ENCODE measurements at regions not wholly inside any gene's neighbourhood (a gene's known extent, or its start where the extent isn't known, plus 50 kb on each side); places are given as distances from the start of the nearest gene placed in this dataset.

DNA sequence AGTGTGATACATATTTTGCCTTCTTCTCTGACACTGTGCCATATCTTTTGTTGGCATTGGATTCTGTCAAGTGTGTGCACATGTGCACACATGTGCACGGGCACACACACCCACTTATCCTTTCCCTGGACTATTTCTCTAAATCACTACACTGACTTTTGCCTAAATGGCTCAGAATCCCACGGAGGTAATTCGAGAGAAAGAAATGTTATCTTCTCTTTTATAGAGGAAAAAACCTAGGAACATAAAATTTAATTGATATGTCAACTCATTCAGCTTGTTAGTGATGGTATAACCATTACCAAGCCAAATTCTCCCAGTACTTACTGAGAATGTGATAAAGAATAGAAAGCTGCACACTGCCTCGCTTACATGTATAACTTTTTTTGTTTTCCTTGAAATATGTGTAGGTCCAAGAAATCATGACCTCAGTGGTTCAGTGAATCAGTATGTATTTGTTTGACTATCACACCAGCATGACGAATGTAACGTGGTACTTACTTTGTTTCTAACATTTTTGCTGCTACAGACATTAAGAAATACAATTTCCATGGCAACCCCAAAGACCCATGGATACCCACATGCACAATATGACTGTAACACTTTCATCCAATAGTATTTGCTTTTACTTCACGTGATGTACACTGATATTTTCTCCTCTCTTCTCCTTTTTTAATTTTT, 163.0 kb downstream of the PCDH7 start:
- H3K27me3 ChIP-seq: no peaks in the 10 kb centered on the region
- no peak for TF ChIP-seq CTCF (IDR thresholded peaks at IDR 0.05)
- TF ChIP-seq POLR2A (IDR thresholded peaks at IDR 0.05): no peak
- no peak overlapping the region for H3K27ac ChIP-seq
- H3K9me3 ChIP-seq: no peaks in the 10 kb centered on the region
- WGBS, 2 donors: 81 to 82% methylated on average over 7 of the region's 7 CpGs
- intact Hi-C loops (cut with DNase I; ENCODE audit: low total_unique reads): no loop called here
- no peaks in the 10 kb centered on the region for H3K36me3 ChIP-seq (ENCODE audit: low read depth, missing control alignments)
- no peak overlapping the region for H3K4me3 ChIP-seq
- DNase-seq: no peak
- no peaks in the 10 kb centered on the region for H3K4me1 ChIP-seq

- Histone ChIP-seq H3K4me3 (no peak overlapping the region), H3K36me3 (ENCODE audit: low read depth, missing control alignments) (no peaks in the 10 kb centered on the region), H3K9me3 (no peaks in the 10 kb centered on the region), H3K27me3 (no peaks in the 10 kb centered on the region), H3K4me1 (no peaks in the 10 kb centered on the region), H3K27ac (no peak overlapping the region)
- WGBS, 2 donors: 55 to 70% methylated on average over 10 of the region's 10 CpGs
- DNase-seq: no peak
- no peak for TF ChIP-seq CTCF (IDR thresholded peaks at IDR 0.05)
- no peak for TF ChIP-seq POLR2A (IDR thresholded peaks at IDR 0.05)
- intact Hi-C loops (cut with DNase I; ENCODE audit: low total_unique reads): no loop called here
These were observed 181.6 kb downstream of the PCDH7 start for GRCh38 chr4:30901461-30902451.

- intact Hi-C loops (cut with DNase I; ENCODE audit: low total_unique reads): no loop called here
- DNase-seq: no peak
- H3K27ac ChIP-seq: no peak overlapping the region
These were observed 183.5 kb downstream of the PCDH7 start for GRCh38 chr4:30903502-30904214.

DNA sequence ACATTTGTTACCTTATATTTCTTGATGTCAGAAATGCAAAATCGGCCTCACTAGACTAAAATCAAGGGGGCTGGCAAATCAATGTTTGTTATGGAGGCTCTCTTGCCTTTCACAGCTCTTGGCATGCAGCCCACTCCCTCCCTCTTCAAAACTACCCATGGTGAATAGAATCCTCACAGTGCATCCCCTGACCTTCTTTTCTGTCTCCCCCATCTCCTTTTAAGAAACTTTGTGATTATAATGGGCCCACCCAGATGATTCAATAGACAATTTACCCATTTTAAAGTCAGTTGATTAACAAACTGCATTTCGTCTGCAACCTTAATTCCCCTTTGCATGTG, 184.0 kb downstream of the PCDH7 start:
- DNase-seq: no peak
- no peaks in the 10 kb centered on the region for H3K9me3 ChIP-seq
- intact Hi-C loops (cut with DNase I; ENCODE audit: low total_unique reads): no loop called here
- TF ChIP-seq POLR2A (IDR thresholded peaks at IDR 0.05): no peak
- no peak for TF ChIP-seq CTCF (IDR thresholded peaks at IDR 0.05)
- H3K27ac ChIP-seq: no peak overlapping the region
- H3K27me3 ChIP-seq: no peaks in the 10 kb centered on the region
- H3K36me3 ChIP-seq (ENCODE audit: low read depth, missing control alignments): no peaks in the 10 kb centered on the region
- no peak overlapping the region for H3K4me3 ChIP-seq
- H3K4me1 ChIP-seq: no peaks in the 10 kb centered on the region
- 81 to 89% methylated on average over 2 of the region's 2 CpGs for whole genome bisulfite sequencing, 2 donors

More at GRCh38 chr4:30903502-30904214, 183.5 kb downstream of the PCDH7 start:
- Histone ChIP-seq H3K36me3 (ENCODE audit: low read depth, missing control alignments) (no peaks in the 10 kb centered on the region), H3K9me3 (no peaks in the 10 kb centered on the region), H3K4me1 (no peaks in the 10 kb centered on the region), H3K4me3 (no peak overlapping the region), H3K27me3 (no peaks in the 10 kb centered on the region)
- TF ChIP-seq POLR2A (IDR thresholded peaks at IDR 0.05) (no peak), CTCF (IDR thresholded peaks at IDR 0.05) (no peak)
